ENCODE measurements at regions not wholly inside any gene's neighbourhood (a gene's known extent, or its start where the extent isn't known, plus 50 kb on each side); places are given as distances from the start of the nearest gene placed in this dataset.

- TF ChIP-seq CTCF (IDR thresholded peaks at IDR 0.05; ENCODE audit: insufficient read depth, low read length) (no peak), SPI1 (IDR thresholded peaks at IDR 0.05; ENCODE audit: borderline replicate concordance, low read depth) (no peak), POLR2AphosphoS5 (IDR thresholded peaks at IDR 0.05; ENCODE audit: low read depth) (no peak), REST (IDR thresholded peaks at IDR 0.05; ENCODE audit: insufficient replicate concordance, low read depth) (no peak), GABPA (IDR thresholded peaks at IDR 0.05; ENCODE audit: low read depth) (no peak)
Measured at GRCh38 chr13:80497439-80497838, 156.5 kb upstream of the SPRY2 start.

Measured in HL-60 (cell line).